Parathyroid adenoma (tissue), 2 donors: ENCODE measurements at regions not wholly inside any gene's neighbourhood (a gene's known extent, or its start where the extent isn't known, plus 50 kb on each side); places are given as distances from the start of the nearest gene placed in this dataset.

Source experiments
- H2AFZ ChIP-seq: fragments of 300-600 bp; sonication (generic); one replicate; pipeline ENCODE4 v1.7.0; 2017; ENCODE audit warnings: antibody characterized with exemption, mild to moderate bottlenecking
- H3K27ac ChIP-seq: fragments of 300-600 bp; sonication (generic); one replicate; pipeline ENCODE4 v1.7.0; 2017
- H3K27me3 ChIP-seq: fragments of 300-600 bp; sonication (generic); one replicate; pipeline ENCODE4 v1.7.0; 2017; ENCODE audit warnings: low read length; ENCODE audit not compliant: control insufficient read depth, insufficient read depth
- H3K36me3 ChIP-seq: fragments of 300-600 bp; sonication (generic); one replicate; pipeline ENCODE4 v1.7.0; 2017; ENCODE audit warnings: low read length; ENCODE audit not compliant: control insufficient read depth, insufficient read depth
- H3K4me1 ChIP-seq: fragments of 300-600 bp; sonication (generic); one replicate; pipeline ENCODE4 v1.7.0; 2017; ENCODE audit warnings: control low read depth
- H3K4me2 ChIP-seq: fragments of 300-600 bp; sonication (generic); one replicate; pipeline ENCODE4 v1.7.0; 2017; ENCODE audit warnings: low read length
- H3K4me3 ChIP-seq: fragments of 300-600 bp; sonication (generic); one replicate; pipeline ENCODE4 v1.7.0; 2017; ENCODE audit warnings: low read depth, low read length
- H3K79me2 ChIP-seq: fragments of 300-600 bp; sonication (generic); one replicate; pipeline ENCODE4 v1.7.0; 2017; ENCODE audit warnings: control low read depth
- H3K9ac ChIP-seq: fragments of 300-600 bp; sonication (generic); one replicate; pipeline ENCODE4 v1.7.0; 2017; ENCODE audit warnings: mild to moderate bottlenecking
- H3K9me3 ChIP-seq: fragments of 300-600 bp; sonication (generic); one replicate; pipeline ENCODE4 v1.7.0; 2017; ENCODE audit warnings: low read length; ENCODE audit not compliant: control insufficient read depth
- CTCF ChIP-seq: fragments of 300-600 bp; sonication (generic); IDR thresholded peaks from one replicate; pipeline ENCODE4 v1.7.0; 2017; ENCODE audit warnings: antibody characterized with exemption, mild to moderate bottlenecking
- donor health status: primary hyperparathyroidism.

DNA sequence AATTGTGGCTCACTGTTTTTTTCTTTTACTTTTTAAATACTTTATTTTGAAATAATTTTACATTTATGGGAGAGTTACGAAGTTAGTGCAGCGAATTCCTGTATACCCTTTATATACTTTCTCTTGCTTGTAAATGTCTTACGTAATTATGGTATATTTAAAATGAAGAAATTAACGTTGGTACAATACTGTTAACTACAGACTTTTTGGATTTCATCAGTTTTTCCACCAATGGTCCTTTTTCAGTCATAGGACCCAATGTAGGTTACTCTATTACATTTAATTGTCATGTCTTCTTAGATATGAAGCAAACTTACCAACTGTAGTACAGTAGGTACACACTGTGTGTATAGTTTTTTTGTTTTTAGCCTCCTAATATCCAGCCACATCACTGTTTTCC is 76.3 kb downstream of the BOLA3 start:
- H3K9ac ChIP-seq: no peak overlapping the region
- no peaks in the 10 kb centered on the region for H3K9me3 ChIP-seq
- H3K4me1 ChIP-seq: peaks cover 2% of the 10 kb centered on the region
- H3K27ac ChIP-seq: no peak overlapping the region
- H3K79me2 ChIP-seq: no peaks in the 10 kb centered on the region
- no peaks in the 10 kb centered on the region for H3K36me3 ChIP-seq
- H3K4me2 ChIP-seq: no peak overlapping the region
- no peak overlapping the region for H2AFZ ChIP-seq
- TF ChIP-seq CTCF: no peak
- H3K27me3 ChIP-seq: no peaks in the 10 kb centered on the region
- H3K4me3 ChIP-seq: no peak overlapping the region

GRCh38 chr2:74072565-74072964 is 75.1 kb downstream of the BOLA3 start:
- H2AFZ ChIP-seq: no peak overlapping the region
- H3K79me2 ChIP-seq: no peaks in the 10 kb centered on the region
- H3K9me3 ChIP-seq: no peaks in the 10 kb centered on the region
- no peak overlapping the region for H3K9ac ChIP-seq
- no peak for TF ChIP-seq CTCF
- no peaks in the 10 kb centered on the region for H3K4me1 ChIP-seq
- no peaks in the 10 kb centered on the region for H3K36me3 ChIP-seq
- H3K4me3 ChIP-seq: no peak overlapping the region
- H3K4me2 ChIP-seq: no peak overlapping the region
- no peak overlapping the region for H3K27ac ChIP-seq
- no peaks in the 10 kb centered on the region for H3K27me3 ChIP-seq

DNA sequence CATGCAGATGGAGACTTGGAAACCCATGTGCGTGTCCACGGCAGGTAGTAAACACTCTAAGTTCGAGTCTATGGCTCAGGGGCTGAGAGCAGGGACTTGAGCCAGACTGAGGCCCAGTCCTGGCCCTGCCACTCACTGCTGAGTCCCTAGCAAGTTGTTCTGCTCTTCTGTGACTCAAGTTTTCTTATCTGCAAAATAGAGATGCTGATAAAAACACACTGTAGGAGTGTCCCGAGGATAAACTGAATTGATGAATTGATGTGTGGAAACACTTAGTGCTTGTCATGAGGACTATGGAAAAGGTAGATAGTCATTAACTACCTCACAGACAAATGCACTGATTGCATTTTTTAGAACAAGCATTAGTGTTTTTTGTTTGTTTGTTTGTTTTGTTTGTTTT is 73.2 kb downstream of the BOLA3 start:
- Histone ChIP-seq H3K27ac (no peak overlapping the region), H3K9me3 (no peaks in the 10 kb centered on the region), H3K4me2 (no peak overlapping the region), H3K9ac (no peak overlapping the region), H3K36me3 (no peaks in the 10 kb centered on the region), H3K79me2 (no peaks in the 10 kb centered on the region), H2AFZ (no peak overlapping the region), H3K27me3 (no peaks in the 10 kb centered on the region), H3K4me3 (no peak overlapping the region), H3K4me1 (no peaks in the 10 kb centered on the region)
- TF ChIP-seq CTCF: no peak

DNA sequence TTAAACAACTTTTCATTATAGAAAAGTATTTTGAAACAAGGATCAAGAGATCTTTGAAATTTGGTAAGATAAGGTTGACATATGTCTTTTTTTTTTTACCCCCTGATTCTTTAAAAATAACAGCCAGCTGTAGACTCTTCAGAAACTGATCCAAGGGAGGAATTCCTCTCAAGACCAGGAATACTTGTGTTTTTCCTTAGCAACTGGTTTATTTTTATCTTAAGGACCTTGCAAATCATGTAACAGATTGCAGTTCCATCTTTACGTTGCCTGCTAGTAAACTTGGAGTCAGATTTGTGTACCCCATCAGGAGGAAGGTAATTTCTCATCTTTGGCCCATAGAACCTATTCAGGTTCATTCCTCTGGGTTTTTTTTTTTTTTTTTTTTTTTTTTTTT is 71.6 kb downstream of the BOLA3 start:
- no peak overlapping the region for H3K9ac ChIP-seq
- no peaks in the 10 kb centered on the region for H3K27me3 ChIP-seq
- H3K4me3 ChIP-seq: no peak overlapping the region
- H3K79me2 ChIP-seq: no peaks in the 10 kb centered on the region
- H3K4me1 ChIP-seq: no peaks in the 10 kb centered on the region
- no peak overlapping the region for H3K27ac ChIP-seq
- no peaks in the 10 kb centered on the region for H3K36me3 ChIP-seq
- no peak overlapping the region for H3K4me2 ChIP-seq
- TF ChIP-seq CTCF: no peak
- no peaks in the 10 kb centered on the region for H3K9me3 ChIP-seq
- H2AFZ ChIP-seq: no peak overlapping the region

- no peak for TF ChIP-seq CTCF
- Histone ChIP-seq H3K4me1 (no peaks in the 10 kb centered on the region), H3K27ac (no peak overlapping the region), H3K4me2 (no peak overlapping the region), H3K79me2 (peaks cover 2% of the 10 kb centered on the region), H3K36me3 (no peaks in the 10 kb centered on the region), H3K4me3 (no peak overlapping the region), H3K9me3 (no peaks in the 10 kb centered on the region), H3K27me3 (no peaks in the 10 kb centered on the region), H2AFZ (no peak overlapping the region), H3K9ac (no peak overlapping the region)
Measured at GRCh38 chr2:74077636-74078035, 70.1 kb downstream of the BOLA3 start.
